HepG2 (cell line): ENCODE measurements at regions not wholly inside any gene's neighbourhood (a gene's known extent, or its start where the extent isn't known, plus 50 kb on each side); places are given as distances from the start of the nearest gene placed in this dataset.
A peak's percentile ranks its signal among the peaks of the same experiment; 100 is the strongest.

ENCODE experiments used
- ATAC-seq: fragments of 200-7000 bp; cut with Tn5 transposase; 3 replicates; pipeline ENCODE4 v1.9.1; 2020; ENCODE audit warnings: mild to moderate bottlenecking, moderate library complexity
- BruUV-seq: library from RNA; stranded (reverse); fragments of 400-500 nt; replicated peaks from 2 replicates; lab custom pipeline; 2021; lab: Mats Ljungman, UMichigan
- CTCF ChIA-PET: fragments of 300-600 bp; formaldehyde crosslinking; extraction: SDS; loops from one replicate; lab custom pipeline; 2021; ENCODE audit warnings: low total read pairs, inconsistent platforms, low intra/inter-chr PET ratio; lab: Yijun Ruan, JAX
- POLR2A ChIA-PET: fragments of 350-600 bp; sonication (Branson Sonifier 250); formaldehyde crosslinking; loops from one replicate; lab custom pipeline; 2020; ENCODE audit warnings: antibody characterized with exemption, inconsistent platforms; lab: Yijun Ruan, JAX
- DNase-seq: peaks from one replicate; pipeline ENCODE4 v3.0.0-alpha.2; 2015; ENCODE audit warnings: low spot score
- FAIRE-seq: peaks from 3 replicates; lab custom pipeline; 2011; peaks lifted over from hg19 to GRCh38; lab: Jason Lieb, UNC
- H2AFZ ChIP-seq: one replicate; pipeline ENCODE4 v1.6.1; 2011; ENCODE audit warnings: low read length, inconsistent platforms
- H3K27ac ChIP-seq: fragments of 300-600 bp; 3 replicates; pipeline ENCODE4 v1.8.0; 2011; ENCODE audit warnings: mixed run types, mild to moderate bottlenecking, mixed read lengths, low read length, inconsistent platforms; ENCODE audit not compliant: insufficient read depth; ENCODE audit errors: extremely low read length
- H3K27me3 ChIP-seq, 2 experiments: fragments of 200-600 bp in 1 of 2; 2 replicates in 1 of 2; 3 replicates in 1 of 2; pipeline versions ENCODE4 v1.6.0 to v1.8.0; 2011; ENCODE audit warnings: low read length in 2 of 2, mild to moderate bottlenecking in 2 of 2, moderate library complexity in 2 of 2, inconsistent platforms in 1 of 2; ENCODE audit not compliant: insufficient read depth in 2 of 2, control insufficient read depth in 1 of 2
- H3K36me3 ChIP-seq, 2 experiments: fragments of 200-600 bp in 1 of 2; replicated peaks in 1 of 2; 2 replicates in 1 of 2; 3 replicates in 1 of 2; pipeline versions ENCODE4 v1.5.1 to v1.8.0; 2011; ENCODE audit warnings: low read length in 2 of 2, inconsistent platforms in 1 of 2; ENCODE audit not compliant: insufficient read depth in 2 of 2, control insufficient read depth in 1 of 2
- H3K4me1 ChIP-seq: 2 replicates; pipeline ENCODE4 v1.5.1; 2012; ENCODE audit warnings: low read length, inconsistent platforms; ENCODE audit not compliant: insufficient read depth
- H3K4me2 ChIP-seq: 2 replicates; pipeline ENCODE4 v1.6.0; 2011; ENCODE audit warnings: low read depth, low read length, inconsistent platforms
- H3K4me3 ChIP-seq, 3 experiments: fragments of 200-600 bp in 1 of 3; sonication (generic), shearing (Covaris generic) in 1 of 3; replicated peaks in 1 of 3; 2 replicates each; pipeline ENCODE4 v1.5.1; 2011 to 2016; ENCODE audit warnings: low read length in 3 of 3, inconsistent platforms in 2 of 3, low read depth in 2 of 3, mild to moderate bottlenecking in 2 of 3, control low read depth in 1 of 3, mixed read lengths in 1 of 3; ENCODE audit not compliant: insufficient read depth in 1 of 3
- H3K79me2 ChIP-seq: one replicate; pipeline ENCODE4 v1.6.1; 2011; ENCODE audit warnings: low read length, inconsistent platforms; ENCODE audit not compliant: insufficient read depth
- H3K9ac ChIP-seq: 2 replicates; pipeline ENCODE4 v1.6.0; 2011; ENCODE audit warnings: mild to moderate bottlenecking, low read depth, low read length, inconsistent platforms; ENCODE audit not compliant: insufficient read depth
- H3K9me3 ChIP-seq: 2 replicates; pipeline ENCODE4 v1.5.1; 2012; ENCODE audit warnings: mild to moderate bottlenecking, low read length
- H4K20me1 ChIP-seq: 2 replicates; pipeline ENCODE4 v1.6.0; 2011; ENCODE audit warnings: inconsistent platforms, mild to moderate bottlenecking, low read length, moderate library complexity; ENCODE audit not compliant: insufficient read depth
- ARNT ChIP-seq: fragments of 450-650 bp; IDR thresholded peaks from 2 replicates; pipeline ENCODE4 v1.6.1; 2017
- ATM ChIP-seq: fragments of 450-650 bp; IDR thresholded peaks from 2 replicates; pipeline ENCODE4 v1.7.1; 2017; ENCODE audit warnings: mild to moderate bottlenecking, borderline replicate concordance
- NFE2L2 ChIP-seq: fragments of 150-350 bp; IDR thresholded peaks from 2 replicates; pipeline ENCODE4 v1.6.1; 2014; ENCODE audit warnings: low read length
- ONECUT2 ChIP-seq: sonication (generic); formaldehyde crosslinking; IDR thresholded peaks from 2 replicates; pipeline ENCODE4 v1.4.0; 2020; ENCODE audit warnings: missing genetic modification reagents
- PRMT3 ChIP-seq: sonication (generic); formaldehyde crosslinking; IDR thresholded peaks from 2 replicates; pipeline ENCODE4 v1.8.1; 2022; ENCODE audit warnings: low read depth, mild to moderate bottlenecking, moderate library complexity, missing genetic modification reagents, borderline replicate concordance
- ZNF20 ChIP-seq: sonication (generic); formaldehyde crosslinking; IDR thresholded peaks from 2 replicates; pipeline ENCODE4 v1.4.0; 2020; ENCODE audit warnings: mild to moderate bottlenecking, moderate library complexity, missing genetic modification reagents
- ZNF292 ChIP-seq: sonication (generic); formaldehyde crosslinking; IDR thresholded peaks from 2 replicates; pipeline ENCODE4 v1.8.1; 2022; ENCODE audit warnings: mild to moderate bottlenecking, low read depth, missing genetic modification reagents, borderline replicate concordance
- ZNF7 ChIP-seq: IDR thresholded peaks from 2 replicates; pipeline ENCODE4 v1.6.1; 2016; ENCODE audit warnings: missing biosample characterization, missing genetic modification reagents
- ZNF710 ChIP-seq: sonication (generic); formaldehyde crosslinking; IDR thresholded peaks from 2 replicates; pipeline ENCODE4 v1.5.0; 2020; ENCODE audit warnings: mild to moderate bottlenecking, missing genetic modification reagents, borderline replicate concordance
- WGBS: methylation state at CpG from one replicate; pipeline ENCODE4 v1.1.6; 2017; ENCODE audit warnings: low lambda C conversion rate; 5-methylcytosine and 5-hydroxymethylcytosine counted together
- in situ Hi-C: cut with HindIII; loops from 2 replicates; pipeline ENCODE4 v1.10.0; 2017; ENCODE audit warnings: low pct_unique_long_range_greater_than_20kb; ENCODE audit not compliant: extremely low pct_ligation_motif_present
- intact Hi-C: fragments of 100-400 bp; cut with micrococcal nuclease; formaldehyde crosslinking; loops from one replicate; pipeline ENCODE4 v1.10.0; 2022; ENCODE audit not compliant: unreplicated experiment

DNA sequence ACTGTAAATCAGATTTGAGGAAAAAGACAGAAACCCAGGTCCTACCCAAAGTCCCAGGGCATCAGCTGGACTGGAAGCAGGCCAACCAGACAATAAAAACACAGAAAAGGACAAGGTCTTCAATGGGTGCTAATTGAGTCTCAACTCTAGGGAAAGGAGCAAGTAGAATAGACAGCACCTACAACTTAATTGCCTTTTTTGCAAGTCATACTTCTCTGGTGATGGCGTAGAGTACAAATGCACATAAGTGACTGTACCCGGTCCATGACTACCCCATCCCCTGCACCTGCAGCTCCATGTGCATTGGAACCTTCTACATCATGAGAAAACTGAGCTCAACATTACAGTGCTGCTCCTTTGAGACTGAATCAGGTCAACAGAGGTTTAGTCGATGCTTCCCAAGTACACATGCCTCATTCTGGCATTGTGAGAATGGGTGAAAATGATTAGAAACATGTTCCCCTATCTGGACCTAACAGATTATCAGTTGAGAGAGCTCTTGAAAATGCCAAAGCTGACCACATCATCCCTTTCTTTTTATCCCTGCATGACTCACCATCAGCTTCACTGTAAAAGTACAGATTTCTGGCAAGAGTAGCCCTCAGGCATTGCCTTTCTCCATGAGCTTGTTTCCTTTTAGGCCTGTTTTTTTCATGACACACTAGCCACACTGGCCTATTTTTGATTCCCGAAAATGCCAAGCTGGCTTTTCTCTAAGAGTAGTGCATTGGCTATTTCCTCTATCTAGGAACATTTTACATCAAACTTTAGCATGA lies 298.3 kb downstream of the HS3ST1 start:
- in situ Hi-C loops = no loop called here
- Histone ChIP-seq H4K20me1 (no peaks in the 10 kb centered on the region), H2AFZ (no peak overlapping the region), H3K79me2 (no peaks in the 10 kb centered on the region), H3K27me3 (no peaks in the 10 kb centered on the region), H3K27ac (no peak overlapping the region), H3K4me3 (no peak overlapping the region), H3K9ac (no peak overlapping the region), H3K4me2 (no peak overlapping the region), H3K4me1 (no peaks in the 10 kb centered on the region), H3K9me3 (peaks cover 71% of the 10 kb centered on the region), H3K36me3 (no peaks in the 10 kb centered on the region)
- TF ChIP-seq NFE2L2 (peak; percentile 57; the same call in 1 of the 2 replicates), ONECUT2 (CRISPR knock-in tag) (no peak), PRMT3 (no peak), ATM (no peak), ZNF710 (no peak), ZNF7 (CRISPR knock-in tag) (no peak), ARNT (no peak), ZNF20 (CRISPR knock-in tag) (no peak), ZNF292 (CRISPR knock-in tag) (no peak)
- DNase-seq (no peak), ATAC-seq (no peak), FAIRE-seq (no peak)
- ChIA-PET CTCF (no interaction called here), POLR2A (no interaction called here)
- intact Hi-C loops = no loop called here
- BruUV-seq = no TSS peak
- WGBS = 0% methylated on average over 4 of the region's 4 CpGs
